Endothelial cell of umbilical vein (primary cell): ENCODE measurements at regions not wholly inside any gene's neighbourhood (a gene's known extent, or its start where the extent isn't known, plus 50 kb on each side); places are given as distances from the start of the nearest gene placed in this dataset.

Source experiments
- CTCF ChIP-seq, 2 donors: IDR thresholded peaks; 1 replicate in 1 of 2; 2 replicates in 1 of 2; pipeline ENCODE4 v1.5.1; 2011; ENCODE audit warnings: low read length in 2 of 2, mild to moderate bottlenecking in 2 of 2, moderate library complexity in 2 of 2, control low read depth in 1 of 2, inconsistent platforms in 1 of 2, low read depth in 1 of 2; ENCODE audit not compliant: insufficient read depth in 1 of 2; ENCODE audit errors: extremely low read depth in 1 of 2
- EZH2 ChIP-seq: IDR thresholded peaks from 2 replicates; pipeline ENCODE4 v1.6.1; 2012; ENCODE audit warnings: borderline replicate concordance, low read depth, mild to moderate bottlenecking, moderate library complexity, low read length, inconsistent platforms; ENCODE audit not compliant: severe bottlenecking
- FOS ChIP-seq: IDR thresholded peaks from 2 replicates; pipeline ENCODE4 v1.6.1; 2011; ENCODE audit warnings: mild to moderate bottlenecking, low read length, moderate library complexity, borderline replicate concordance; ENCODE audit not compliant: insufficient read depth
- GATA2 ChIP-seq: IDR thresholded peaks from 2 replicates; pipeline ENCODE4 v1.7.0; 2011; ENCODE audit warnings: low read depth, mild to moderate bottlenecking, moderate library complexity, mixed read lengths, low read length; ENCODE audit not compliant: insufficient read length, insufficient read depth
- JUN ChIP-seq: IDR thresholded peaks from 2 replicates; pipeline ENCODE4 v1.6.1; 2011; ENCODE audit warnings: borderline replicate concordance, low read depth; ENCODE audit not compliant: insufficient read length, insufficient read depth
- MAX ChIP-seq: IDR thresholded peaks from 2 replicates; pipeline ENCODE4 v1.6.1; 2011; ENCODE audit not compliant: insufficient read depth, insufficient read length
- MYC ChIP-seq: IDR thresholded peaks from one replicate; pipeline ENCODE4 v1.6.1; 2011; ENCODE audit warnings: mild to moderate bottlenecking, low read depth, low read length
- POLR2A ChIP-seq: IDR thresholded peaks from 2 replicates; pipeline ENCODE4 v1.6.1; 2012; ENCODE audit warnings: low read depth, mild to moderate bottlenecking, control low read depth, low read length
- POLR2AphosphoS5 ChIP-seq: IDR thresholded peaks from 2 replicates; pipeline ENCODE4 v1.6.1; 2012; ENCODE audit warnings: low read depth, mild to moderate bottlenecking, control low read depth, low read length, moderate library complexity; ENCODE audit not compliant: insufficient read depth

GRCh38 chr6:100998111-100998510 lies 117.0 kb upstream of the ASCC3 start:
- no peak for TF ChIP-seq MAX
- TF ChIP-seq CTCF (IDR thresholded peaks at IDR 0.05; ENCODE audit: extremely low read depth in 1 of 2, insufficient read depth in 1 of 2, low read depth in 1 of 2, low read length in 2 of 2), result no peak
- no peak for TF ChIP-seq POLR2A
- TF ChIP-seq GATA2, result no peak
- no peak for TF ChIP-seq EZH2
- no peak for TF ChIP-seq POLR2AphosphoS5
- TF ChIP-seq FOS, result no peak
- no peak for TF ChIP-seq MYC
- TF ChIP-seq JUN, result no peak
